Fibroblast of skin of left biceps (primary cell): ENCODE measurements at regions not wholly inside any gene's neighbourhood (a gene's known extent, or its start where the extent isn't known, plus 50 kb on each side); places are given as distances from the start of the nearest gene placed in this dataset.
"Not testable (repeated sequence)": the region's sequence is repeated elsewhere in the genome, so short reads cannot be mapped to it uniquely, and the experiment has no call there.

Experiments used
- DNase-seq, 2 experiments: peaks; one replicate each; pipeline ENCODE4 v3.0.0-alpha.2; 2013; ENCODE audit warnings: low read depth in 2 of 2

GRCh38 chr13:24618011-24618955 is 61.9 kb upstream of the ATP12A start:
- no peak for DNase-seq

DNA sequence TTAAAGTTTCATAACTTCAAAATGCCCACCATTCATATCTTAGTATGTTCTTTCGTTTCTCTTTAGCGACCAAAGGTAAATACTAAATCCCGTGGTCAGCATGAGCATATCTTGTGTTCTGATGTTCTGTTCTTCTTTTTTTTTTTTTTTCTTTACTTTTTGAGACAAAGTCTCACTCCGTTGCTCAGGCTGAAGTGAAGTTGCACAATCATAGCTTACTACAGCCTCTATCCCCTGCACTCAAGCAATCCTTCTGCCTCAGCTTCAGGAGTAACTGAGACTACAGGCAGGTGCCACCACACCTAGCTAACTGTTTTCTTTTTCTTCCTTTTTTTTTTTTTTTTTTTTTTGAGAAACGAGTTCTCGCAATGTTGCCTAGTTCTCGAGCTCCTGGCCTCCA is 60.9 kb upstream of the ATP12A start:
- no peak for DNase-seq

DNA sequence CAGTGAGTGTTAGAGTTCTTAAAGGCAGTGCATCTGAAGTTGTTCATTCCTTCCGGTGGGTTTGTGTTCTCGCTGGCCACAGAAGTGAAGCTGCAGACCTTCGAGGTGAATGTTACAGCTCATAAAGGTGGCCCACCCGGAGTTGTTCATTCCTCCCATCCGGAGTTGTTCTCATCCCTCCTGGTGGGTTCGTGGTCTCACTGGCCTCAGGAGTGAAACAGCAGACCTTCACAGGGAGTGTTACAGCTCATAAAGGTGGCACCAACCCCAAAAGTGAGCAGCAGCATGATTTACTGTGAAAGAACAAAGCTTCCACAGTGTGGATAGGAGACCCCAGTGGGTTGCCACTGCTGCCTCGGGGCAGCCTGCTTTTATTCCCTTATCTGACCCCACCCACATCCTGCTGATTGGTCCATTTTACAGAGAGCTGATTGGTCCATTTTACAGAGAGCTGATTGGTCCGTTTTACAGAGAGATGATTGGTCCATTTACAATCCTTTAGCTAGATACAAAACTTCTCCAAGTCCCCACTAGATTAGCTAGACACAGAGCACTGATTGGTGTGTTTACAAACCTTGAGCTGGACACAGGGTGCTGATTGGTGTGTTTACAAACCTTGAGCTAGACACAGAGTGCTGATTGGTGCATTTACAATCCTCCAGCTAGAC is 57.6 kb upstream of the ATP12A start:
- not testable (repeated sequence) for DNase-seq

DNA sequence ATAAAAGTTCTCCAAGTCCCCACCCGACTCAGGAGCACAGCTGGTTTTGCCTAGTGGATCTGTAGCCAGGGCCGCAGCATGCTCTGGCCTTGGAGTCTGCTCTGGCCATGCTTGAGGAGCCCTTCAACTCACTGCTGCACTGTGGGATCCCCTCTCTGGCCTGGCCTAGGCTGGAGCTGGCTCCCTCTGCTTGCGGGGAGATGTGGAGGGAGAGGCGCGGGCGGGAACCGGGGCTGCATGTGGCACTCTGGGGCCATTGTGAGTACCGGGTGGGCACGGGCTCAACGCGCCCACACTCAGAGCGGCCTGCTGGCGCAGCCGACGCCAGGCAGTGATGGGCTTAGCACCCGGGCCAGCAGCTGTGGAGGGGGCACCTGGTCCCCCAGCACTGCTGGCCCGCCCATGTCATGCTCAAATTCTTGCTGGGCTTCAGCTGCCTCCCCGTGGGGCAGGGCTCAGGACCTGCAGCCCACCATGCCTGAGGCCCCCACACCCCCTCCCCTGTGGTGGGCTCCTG is 57.0 kb upstream of the ATP12A start:
- no peak for DNase-seq

DNA sequence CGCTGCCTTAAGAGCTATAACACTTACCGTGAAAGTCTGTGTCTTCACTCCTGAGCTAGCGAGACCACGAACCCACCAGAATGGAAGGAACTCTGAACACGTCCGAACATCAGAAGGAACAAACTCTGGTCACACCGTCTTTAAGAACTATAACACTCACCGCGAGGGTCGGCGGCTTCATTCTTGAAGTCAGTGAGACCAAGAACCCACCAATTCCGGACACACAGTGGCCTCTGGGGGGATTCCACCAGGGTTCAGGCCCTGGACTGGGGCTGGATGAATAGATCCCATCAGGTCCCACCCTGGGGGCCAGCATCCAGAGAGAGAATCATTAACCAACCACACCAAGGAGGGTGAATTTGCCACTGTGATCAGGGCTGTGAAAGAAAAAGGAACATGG is 55.8 kb upstream of the ATP12A start:
- DNase-seq = no peak

- no peak for DNase-seq
Observed at GRCh38 chr13:24624801-24625231, 55.4 kb upstream of the ATP12A start.

GRCh38 chr13:24625331-24625731 is 54.9 kb upstream of the ATP12A start:
- no peak for DNase-seq

DNA sequence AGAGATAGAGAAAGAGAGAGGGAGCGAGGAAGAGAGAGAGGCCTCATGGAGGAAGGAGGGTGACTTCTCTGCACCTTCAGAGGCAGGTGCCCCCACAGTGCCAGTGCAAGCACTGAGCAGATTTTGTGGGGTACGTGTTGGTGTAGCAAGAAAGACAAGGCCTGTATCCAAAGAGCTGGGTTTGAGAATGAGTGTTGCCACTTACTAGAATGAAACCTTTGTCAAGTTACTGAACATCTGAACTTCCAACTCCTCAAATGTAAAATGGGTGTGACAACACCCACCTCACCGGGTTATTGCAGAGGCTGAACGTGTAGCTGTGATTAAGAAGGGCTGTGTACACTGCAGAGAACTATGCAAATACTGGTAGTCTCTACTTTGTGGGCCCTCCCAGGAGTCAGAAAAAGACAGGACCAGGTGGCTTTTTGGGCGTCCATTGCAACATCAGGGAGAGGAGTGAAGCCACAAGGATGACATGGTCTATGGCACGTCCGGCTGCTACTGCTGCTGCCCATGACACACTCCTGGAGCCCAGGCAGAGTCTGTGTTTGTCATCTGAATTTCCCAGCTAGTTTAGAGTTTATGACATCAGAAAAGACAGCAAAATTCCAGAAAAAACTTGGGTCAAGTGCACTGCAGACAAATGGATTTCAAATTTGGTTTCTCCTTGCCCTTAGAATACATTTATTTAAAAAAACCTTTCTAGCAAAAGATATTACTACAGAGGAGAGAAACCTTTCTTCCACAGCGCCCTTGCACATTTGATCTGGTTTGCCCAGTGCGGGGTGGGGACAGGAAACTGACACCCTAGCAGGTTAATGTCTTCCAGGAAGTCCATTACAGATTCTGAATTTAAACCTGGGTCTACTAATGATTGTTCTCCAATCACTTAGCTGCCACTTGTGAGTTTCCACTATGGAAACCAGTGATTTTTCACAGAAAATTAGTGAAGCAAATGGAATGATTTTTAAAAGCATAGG is 54.0 kb upstream of the ATP12A start:
- no peak for DNase-seq

GRCh38 chr13:24627090-24627714 is 53.0 kb upstream of the ATP12A start:
- no peak for DNase-seq

DNA sequence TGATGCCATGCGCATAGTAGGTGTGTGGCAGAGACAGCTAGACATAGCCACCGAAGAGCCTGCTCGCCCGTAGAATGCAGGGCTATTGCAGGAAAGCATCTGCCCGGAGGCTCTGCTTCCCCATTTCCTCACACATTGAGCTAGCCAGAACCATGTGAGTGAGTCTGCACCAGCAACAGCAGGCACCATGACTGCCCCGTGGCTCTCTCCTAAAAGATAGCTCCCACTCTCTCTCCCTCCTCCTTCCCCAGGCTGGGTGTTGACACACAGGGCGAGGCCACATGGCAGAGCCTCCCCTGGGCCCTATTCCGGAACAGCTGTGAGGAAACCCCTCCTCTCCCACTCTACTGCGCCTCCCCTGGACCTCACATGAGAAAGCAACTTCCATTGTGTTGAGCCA is 52.3 kb upstream of the ATP12A start:
- DNase-seq = no peak

DNA sequence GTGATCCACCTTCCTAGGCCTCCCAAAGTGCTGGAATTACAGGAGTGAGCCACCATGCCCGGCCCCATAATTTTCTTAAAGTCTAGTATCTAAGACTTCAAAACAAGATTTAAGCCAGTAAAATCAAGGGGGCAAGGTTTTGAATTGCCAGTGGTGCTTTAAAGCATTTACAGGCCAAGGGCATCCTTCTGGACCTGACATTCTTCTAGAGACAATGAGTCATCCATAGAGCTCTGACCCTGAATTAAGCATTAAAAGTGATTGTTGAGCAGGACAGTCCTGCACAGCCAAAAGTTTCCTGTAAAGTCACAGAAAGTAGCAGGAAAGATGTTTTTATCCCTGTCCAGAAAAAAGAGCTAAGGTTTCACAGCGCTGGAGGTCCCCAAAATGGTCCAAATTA is 50.9 kb upstream of the ATP12A start:
- DNase-seq = no peak

DNA sequence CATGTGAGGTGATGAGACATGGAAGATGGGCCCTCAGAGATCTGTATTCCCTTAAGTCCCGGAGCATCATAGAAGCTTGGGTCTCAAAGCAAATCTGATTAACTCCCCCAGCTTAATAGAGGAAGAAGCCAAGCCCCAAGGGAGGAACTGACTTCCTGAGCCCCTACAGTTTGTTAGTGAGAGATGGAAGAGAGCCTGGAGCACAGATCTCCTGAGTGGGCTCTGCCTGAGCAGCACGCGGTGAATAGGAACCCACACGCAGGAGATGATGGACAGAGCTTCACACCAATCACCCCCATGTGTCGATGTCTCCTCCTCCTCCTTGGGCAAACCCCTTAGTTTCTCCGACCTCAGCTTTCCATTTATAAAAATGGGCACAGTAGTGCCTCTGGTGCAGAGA is 50.1 kb upstream of the ATP12A start:
- DNase-seq = no peak
